Astrocyte of the spinal cord (primary cell): ENCODE measurements at regions not wholly inside any gene's neighbourhood (a gene's known extent, or its start where the extent isn't known, plus 50 kb on each side); places are given as distances from the start of the nearest gene placed in this dataset.
"Not testable (repeated sequence)": the region's sequence is repeated elsewhere in the genome, so short reads cannot be mapped to it uniquely, and the experiment has no call there.

ENCODE experiments used
- DNase-seq: peaks from one replicate; pipeline ENCODE4 v3.0.0; 2011; ENCODE audit warnings: low read depth, low spot score
- H3K4me3 ChIP-seq: 2 replicates; pipeline ENCODE4 v1.5.1; 2011; ENCODE audit warnings: low read depth, mild to moderate bottlenecking, low read length, moderate library complexity
- CTCF ChIP-seq: IDR thresholded peaks from 2 replicates; pipeline ENCODE4 v1.5.1; 2012; ENCODE audit warnings: low read depth, mild to moderate bottlenecking, low read length, inconsistent platforms
- in situ Hi-C: cut with HindIII; loops from 2 replicates; pipeline ENCODE4 v1.10.0; 2017; ENCODE audit warnings: low sequenced_read_pairs

- no peak overlapping the region for H3K4me3 ChIP-seq
- DNase-seq = no peak
- in situ Hi-C loops = no loop called here
- TF ChIP-seq CTCF = no peak
Measured at GRCh38 chr14:100429537-100429936, 106.4 kb downstream of the SLC25A47 start.

- DNase-seq = no peak
- no peak overlapping the region for H3K4me3 ChIP-seq
- no peak for TF ChIP-seq CTCF
- in situ Hi-C loops = no loop called here
Measured at GRCh38 chr14:100430571-100430970, 107.4 kb downstream of the SLC25A47 start.

DNA sequence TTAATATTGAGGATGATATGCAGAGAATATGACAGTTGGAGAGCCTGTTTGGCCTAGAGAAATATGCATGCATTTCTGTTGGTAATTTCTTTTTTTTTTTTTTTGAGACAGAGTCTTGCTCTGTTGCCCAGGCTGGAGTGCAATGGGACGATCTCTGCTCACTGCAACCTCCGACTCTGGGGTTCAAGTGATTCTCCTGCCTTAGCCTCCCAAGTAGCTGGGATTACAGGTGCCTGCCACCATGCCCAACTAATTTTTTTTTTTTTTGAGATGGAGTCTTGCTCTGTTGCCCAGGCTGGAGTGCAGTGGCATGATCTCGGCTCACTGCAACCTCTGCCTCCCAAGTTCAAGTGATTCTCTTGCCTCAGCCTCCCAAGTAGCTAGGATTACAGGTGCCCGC is 108.3 kb downstream of the SLC25A47 start:
- DNase-seq, H3K4me3 ChIP-seq, in situ Hi-C loops: not testable (repeated sequence)

DNA sequence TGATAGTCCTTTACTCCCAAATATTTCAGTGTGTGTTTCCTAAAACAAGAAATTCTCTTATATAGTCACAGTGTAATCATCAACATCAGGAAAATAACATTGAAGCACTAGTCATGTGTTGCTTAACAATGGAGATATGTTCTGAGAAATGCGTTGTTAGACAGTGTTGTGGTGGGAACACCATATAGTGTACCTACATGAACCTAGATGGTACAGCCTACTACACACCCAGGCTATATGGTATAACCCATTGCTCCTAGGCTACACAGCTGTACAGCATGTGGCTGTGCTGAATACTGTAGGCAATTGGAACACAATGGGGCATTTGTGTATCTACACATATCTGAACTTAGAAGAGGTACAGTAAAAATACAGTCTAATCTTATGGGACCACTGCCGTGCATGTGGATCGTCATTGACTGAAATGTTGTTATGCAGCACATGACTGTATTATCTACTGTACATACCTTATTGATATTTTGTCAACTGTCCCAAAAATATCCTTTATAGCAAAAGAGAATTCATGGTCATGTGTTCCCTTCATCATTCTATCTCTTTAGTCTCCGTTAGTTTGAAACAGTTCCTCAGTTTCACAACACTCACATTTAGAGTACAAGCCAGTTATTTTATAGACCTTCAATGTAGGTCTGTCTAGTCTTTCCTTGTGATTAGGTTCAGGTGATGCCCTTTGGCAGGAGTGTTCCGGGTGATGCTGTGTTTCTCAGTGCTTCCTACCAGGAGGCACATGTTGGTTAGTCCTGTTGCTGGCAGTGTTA is 109.7 kb downstream of the SLC25A47 start:
- DNase-seq = no peak
- no peak for TF ChIP-seq CTCF
- no peak overlapping the region for H3K4me3 ChIP-seq
- in situ Hi-C loops = no loop called here

DNA sequence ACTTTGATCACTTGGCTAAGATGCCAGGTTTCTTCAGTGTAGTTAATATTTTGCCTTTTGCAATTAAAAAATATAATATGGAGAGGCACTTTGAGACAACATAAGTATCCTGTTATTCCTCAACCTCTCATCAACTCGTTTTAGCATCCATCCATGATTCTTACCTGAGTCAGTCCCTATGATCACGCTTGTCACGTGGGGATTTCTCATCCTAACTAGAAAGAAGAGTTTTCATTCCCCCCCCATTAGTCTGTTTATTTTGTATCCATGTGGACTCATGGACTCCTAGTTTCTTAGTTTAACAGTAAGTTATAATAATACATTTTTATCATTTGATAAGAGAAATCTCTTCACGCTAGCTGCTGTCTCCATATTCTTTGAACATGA is 110.3 kb downstream of the SLC25A47 start:
- no peak for TF ChIP-seq CTCF
- no peak overlapping the region for H3K4me3 ChIP-seq
- in situ Hi-C loops = no loop called here
- DNase-seq = no peak

DNA sequence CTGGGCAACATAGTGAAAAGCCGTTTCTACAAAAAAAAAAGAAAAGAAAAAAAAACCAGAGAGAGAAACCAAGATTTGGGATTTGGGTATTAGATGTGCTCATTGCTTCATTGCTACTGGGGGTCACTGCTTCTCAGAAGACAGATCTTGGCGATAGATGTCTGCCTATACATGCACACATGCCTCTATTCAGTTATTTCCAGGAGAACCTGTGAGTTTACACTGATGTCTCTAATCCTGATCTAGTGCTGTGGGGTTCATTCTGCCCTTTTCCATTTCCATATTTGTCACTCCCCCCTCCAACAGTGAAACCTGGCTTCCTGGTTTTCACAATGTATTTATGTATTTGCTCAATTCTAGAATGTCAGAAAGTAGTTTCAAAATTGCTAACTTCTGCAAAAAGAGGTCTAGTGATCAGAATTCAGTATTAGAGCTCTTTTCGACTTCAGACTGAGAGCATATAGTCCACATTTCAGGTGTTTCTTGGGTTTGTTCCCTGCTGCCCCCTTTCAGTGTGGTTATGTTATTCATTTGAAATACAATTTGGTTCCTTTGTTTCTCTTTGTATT is 111.0 kb downstream of the SLC25A47 start:
- in situ Hi-C loops = no loop called here
- H3K4me3 ChIP-seq = no peak overlapping the region
- DNase-seq = no peak
- no peak for TF ChIP-seq CTCF

DNA sequence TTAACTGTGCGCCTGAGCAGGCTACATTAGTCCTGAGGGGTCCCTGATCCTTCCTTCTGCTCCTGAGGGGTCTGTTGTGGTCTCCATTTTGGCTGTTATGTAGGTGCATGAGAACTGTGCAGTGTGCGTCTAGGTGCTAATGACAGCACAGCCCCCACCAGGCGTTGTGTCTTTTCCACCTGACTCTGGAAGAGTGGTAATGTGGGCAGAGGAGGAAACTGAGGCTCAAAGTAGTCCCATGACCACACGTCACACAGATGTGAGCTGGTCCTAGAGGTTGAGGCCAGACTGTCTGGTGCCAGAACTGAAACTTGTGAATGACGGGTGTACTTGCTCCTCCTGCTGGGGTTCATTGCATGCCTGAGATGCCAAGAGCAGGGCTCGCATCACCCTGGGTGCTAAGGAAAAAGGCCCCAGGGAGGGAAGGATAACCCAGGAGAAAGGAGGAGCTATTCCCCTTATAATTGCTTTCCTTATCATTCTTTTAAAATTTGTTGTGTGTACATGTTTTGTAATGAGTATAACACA is 111.8 kb downstream of the SLC25A47 start:
- in situ Hi-C loops = no loop called here
- TF ChIP-seq CTCF = no peak
- no peak for DNase-seq
- no peak overlapping the region for H3K4me3 ChIP-seq
